ENCODE measurements at regions not wholly inside any gene's neighbourhood (a gene's known extent, or its start where the extent isn't known, plus 50 kb on each side); places are given as distances from the start of the nearest gene placed in this dataset.

DNA sequence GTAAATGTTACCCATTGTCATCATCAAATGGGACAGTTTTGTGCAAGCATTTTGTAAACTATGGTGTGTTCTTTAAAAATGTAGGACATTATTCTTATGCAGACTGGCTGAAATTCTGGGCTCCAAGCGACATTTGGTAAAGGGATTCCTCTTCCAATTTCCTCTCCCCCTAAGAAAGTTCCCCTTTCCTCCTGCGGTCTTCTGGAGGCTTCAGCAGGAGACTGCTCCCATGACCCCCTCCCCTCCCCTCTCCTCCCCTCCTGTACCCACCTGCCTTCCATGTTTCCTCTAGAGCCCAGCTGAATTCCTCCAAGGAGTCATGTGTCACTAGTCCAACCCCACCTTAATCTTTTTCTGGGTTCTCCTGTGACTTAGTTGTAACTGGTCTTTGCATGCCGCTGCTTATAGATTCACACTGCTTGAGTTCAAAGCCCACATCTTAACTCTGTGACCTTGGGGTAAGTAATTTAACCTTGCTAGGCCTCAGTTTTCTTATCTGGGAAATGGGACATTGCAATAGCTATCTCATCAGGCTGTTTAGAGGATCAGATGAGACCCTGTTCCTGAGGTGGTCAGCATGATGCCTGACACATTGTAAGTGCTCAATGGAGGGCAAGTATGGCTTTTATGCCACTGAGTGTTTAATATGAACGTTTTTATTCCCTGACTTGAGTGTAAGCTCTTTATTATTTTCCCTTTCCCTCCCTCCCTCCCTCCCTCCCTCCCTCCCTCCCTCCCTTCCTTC is 69.9 kb upstream of the WDR26 start:
- DNase-seq (ENCODE audit: low read depth in 2 of 2) = no peak

DNA sequence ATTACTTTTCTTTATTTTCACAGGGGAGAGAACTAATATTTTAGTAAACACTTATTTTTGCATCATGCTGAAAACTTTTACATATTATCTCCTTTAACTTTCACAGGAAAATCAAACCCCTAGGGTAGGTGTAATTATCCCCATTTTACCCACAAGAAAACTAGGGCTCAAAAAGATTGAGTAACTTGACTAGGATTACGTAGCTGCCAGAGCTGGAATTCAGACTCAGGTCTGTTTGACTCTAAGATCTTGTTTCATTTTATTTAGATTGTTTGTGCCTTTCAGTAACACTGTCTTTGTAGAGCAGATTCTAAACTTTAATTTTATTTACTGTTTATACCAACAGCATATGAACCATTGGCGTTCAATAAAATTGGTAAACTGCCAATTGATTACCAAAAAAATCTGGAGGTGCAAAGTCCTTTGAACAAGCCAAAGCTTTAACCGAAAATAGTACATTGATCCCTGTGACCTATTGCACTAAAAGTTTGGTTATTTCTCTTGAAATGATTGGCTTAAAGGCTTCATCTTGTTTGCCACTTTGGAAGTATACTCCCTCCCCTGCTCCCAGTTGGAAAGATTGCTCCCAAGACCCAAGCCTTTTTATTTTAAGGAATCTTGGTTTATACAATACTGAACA is 71.0 kb upstream of the WDR26 start:
- no peak for DNase-seq (ENCODE audit: low read depth in 2 of 2)

DNA sequence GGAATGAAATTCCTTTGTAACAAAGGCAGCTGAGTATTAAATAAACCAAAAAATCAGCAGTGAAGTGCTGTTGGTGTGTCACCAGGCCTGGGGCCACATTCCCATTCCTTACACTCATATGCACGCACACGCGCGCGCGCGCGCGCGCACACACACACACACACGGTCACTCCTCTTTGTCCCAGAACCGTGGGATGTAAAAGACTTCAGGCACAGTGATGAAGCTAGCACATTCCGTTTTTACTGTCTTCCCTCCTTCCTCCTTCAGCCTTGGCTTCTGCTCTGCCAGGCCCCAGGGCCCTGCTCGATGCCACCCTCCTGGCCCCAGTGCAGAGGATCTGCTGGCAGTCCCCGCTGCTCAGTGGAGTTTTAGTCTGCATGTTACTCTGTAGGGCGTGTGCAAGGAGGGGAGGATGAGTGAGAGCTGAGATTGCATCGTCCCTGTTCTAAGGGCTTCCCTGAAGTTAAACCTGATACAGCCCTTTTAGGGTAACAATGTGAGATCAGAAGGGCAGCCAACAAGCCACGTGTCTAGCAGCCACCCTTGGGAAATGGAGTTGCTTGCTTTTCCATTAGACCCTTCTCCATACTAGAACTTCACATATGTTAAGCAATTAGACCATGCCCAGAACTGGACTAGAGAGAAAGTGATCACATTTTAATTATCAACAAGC is 71.7 kb upstream of the WDR26 start:
- no peak for DNase-seq (ENCODE audit: low read depth in 2 of 2)

DNA sequence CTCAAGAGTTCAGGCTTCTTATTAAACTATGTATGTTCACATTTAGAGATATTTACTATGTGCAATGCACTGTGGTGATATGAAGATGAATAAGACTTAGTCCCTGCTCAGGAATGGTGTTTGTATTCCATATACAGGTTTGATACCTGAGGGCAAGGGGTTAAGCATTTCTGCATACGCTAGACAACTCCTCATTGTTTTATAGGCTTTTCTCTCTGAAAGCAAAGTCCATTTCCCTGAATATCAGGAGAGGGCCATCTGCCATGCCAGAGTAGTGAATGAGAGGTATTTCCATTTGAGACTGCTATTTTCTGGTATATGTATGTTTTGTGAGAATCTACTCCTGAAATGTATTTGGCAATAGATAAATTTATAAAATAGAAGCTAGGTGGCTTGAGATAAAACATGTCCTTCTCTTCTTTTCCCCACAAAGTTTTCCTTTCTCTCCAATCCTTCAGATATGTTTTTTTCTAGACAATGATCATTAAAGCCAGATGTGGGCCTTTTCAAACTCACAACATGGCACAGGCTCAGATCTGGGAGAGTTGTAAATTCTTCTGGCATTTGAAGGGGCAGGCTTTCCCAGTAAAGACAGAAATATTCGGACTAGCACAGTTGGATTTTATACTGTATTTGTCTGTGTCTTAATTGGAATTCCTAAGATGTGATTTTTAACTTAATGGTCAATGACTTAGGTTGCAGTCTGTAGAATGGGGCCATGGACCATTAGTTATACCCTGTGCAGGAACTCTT is 73.3 kb upstream of the WDR26 start:
- DNase-seq (ENCODE audit: low read depth in 2 of 2) = no peak

DNA sequence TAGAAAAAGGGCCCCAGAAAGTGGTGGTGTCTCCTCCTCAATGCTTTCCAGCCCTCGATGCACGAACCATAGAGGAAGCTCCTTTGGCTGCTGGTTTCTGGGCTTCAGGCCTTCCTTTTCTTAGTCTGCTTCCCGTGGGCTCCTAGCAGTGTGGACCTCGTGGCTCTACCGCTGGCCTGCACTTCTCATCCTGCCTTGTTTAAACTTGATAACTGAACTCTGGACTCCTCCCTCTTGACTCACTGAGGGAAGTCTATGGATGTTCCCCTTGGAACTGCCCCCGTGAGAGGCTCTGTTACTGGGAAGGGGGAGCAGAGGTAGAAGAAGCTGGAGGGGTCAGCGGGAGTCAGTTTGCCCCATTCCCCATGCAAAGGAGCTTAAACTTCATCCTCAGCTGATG is 75.3 kb upstream of the WDR26 start:
- DNase-seq (ENCODE audit: low read depth in 2 of 2) = no peak

DNA sequence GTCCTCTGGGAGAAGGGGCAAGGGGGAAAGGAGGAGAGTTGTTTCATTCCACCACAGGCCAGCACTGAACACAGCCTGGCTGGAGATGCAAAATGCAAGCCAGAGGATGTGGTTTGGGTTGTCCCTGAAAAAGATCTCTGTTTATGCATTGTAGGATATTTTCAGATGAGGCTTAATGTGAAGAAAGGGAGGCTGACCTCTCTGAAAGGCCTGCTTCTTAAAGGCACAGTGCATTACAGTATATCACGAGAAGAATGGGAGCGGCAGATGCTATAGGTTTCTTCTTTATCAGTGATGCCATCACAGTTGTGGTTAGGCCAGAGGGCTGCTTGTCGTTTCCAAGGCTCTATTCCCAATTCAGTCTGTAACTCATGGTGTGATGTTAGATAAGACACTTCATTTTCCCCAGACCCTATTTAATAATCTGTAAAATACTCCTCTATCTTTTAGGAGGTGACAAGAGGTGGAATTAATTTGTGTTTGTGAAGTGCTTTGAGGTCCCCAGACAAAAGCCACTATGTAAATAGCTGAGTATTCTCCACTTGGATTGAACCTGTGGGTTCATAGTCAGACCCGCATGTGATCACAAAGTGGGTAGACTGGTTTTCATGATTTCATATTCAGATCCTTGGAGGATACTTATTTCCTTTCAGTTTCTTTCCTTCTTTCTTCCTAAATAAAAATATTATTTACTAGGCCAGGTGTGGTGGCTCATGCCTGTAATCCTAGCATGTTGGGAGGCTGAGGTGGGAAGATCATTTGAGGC is 76.5 kb upstream of the WDR26 start:
- no peak for DNase-seq (ENCODE audit: low read depth in 2 of 2)

DNA sequence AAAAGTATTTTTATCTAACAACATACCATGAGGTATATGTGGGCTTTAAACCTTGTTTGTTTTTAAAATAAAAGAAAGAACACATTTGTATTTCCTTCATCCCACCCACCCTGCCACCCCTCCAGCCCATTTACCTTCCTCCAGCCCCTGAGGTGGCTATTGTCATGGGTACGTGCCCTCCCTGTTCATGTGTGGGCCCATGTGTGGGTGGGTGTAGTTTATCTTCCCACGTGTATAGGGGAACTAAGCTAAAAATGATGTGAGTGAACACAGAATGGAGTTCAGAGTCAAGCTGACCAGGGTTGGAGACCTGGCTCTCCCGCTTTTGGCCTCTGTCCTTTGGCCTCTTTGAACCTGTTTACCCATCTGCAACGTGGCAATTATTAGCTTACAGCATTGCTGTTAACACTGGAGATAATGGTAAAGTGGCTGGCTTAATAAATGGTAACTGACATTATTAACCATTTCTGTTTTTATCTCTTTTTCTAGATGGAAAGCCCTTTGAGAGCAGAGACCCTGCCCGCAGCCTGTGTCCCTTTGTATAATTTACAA is 78.1 kb upstream of the WDR26 start:
- no peak for DNase-seq (ENCODE audit: low read depth in 2 of 2)

DNA sequence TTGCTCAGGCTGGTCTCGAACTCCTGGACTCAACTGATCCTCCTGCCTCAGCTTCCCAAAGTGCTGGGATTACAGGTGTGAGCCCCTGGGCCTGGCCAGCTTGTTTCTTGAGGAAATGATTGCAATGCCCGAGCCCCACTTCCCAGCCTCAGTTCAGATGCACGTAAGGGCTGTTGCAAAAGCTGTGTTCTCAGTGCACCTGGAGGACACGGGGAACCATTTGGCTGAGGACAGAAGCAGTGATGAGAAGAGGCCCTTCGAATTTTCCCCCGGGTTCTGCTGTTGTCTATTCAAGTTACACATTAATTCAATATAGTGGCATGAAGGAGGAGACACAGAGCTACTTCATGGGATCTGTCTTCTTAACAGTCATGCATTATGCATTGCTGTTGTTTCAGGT is 78.8 kb upstream of the WDR26 start:
- no peak for DNase-seq (ENCODE audit: low read depth in 2 of 2)

DNA sequence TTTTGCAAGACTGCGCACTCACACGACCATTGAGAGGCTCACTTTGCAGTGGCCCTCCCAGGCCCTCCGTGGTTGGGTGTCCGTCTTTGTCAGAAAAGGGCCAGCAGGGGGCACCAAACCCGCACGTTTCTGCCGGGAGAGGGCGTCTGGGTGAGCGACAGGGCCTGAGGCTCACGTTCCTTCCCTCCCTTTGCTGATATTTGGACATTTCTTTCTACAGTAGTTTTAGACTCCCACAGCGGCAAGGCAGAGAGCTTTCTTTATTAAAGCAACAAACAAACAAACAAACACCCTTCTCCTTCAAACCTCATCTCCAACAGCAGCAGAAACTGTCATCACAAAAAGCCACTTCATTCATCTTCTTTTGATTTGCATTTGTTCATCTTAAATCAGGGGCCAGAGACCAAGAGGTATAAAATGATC is 79.2 kb upstream of the WDR26 start:
- DNase-seq (ENCODE audit: low read depth in 2 of 2) = peak; percentile 77 to 84

DNA sequence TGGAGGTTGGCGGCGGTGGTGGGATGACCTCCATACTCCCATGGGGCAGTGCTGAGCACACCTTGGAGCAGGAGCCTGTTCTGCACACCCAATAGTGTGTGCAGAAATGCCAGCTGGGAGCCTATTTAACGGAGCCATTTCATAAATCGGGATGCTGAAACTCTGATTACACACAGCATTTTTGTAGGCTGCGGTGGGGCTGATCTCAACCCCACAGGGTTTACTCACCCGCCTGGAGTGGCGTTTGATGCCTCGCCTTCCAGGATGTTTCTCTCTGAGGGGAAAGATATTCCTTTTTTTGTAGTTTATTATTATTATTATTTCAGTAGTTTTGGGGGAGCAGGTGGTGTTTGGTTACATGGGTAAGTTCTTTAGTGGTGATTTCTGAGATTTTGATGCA is 82.6 kb upstream of the WDR26 start:
- DNase-seq (ENCODE audit: low read depth in 2 of 2) = no peak

DNA sequence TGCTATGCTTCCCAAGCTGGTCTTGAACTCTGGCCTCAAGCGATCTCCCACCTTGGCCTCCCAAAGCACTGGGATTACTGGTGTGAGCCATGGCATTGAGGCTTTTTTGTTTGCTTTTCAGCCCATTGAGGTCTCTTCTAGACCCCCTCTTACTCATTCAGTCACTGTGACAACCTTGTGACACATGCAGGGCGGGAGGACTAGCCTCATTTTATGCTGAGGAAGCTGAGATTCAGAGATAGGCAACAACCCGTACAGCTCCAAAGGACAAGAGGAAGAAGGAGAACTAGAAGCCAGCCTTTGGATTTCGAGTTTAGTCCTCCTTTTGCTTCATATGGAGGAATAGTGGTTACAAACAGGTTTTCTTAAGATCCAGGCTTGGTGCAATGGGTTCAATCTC is 83.9 kb upstream of the WDR26 start:
- DNase-seq (ENCODE audit: low read depth in 2 of 2) = no peak

DNA sequence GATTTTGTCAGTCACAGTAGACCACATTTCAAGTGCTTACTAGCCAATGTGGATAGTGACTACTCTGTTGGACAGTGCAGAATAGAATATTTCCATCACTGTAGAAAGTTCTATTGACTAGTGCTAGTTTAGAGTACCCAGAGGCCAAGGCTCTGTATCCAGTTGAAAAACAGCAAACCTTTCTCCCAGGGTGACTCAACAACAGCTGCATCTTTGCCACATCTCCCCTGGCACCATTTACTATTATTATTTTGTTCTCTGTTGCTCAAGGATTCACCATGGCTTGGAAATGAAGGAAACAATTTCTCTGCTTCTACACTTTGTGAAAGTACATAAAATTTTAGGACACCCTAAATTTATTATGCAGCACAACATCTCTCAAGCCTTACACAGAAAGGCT is 85.3 kb upstream of the WDR26 start:
- no peak for DNase-seq (ENCODE audit: low read depth in 2 of 2)

DNA sequence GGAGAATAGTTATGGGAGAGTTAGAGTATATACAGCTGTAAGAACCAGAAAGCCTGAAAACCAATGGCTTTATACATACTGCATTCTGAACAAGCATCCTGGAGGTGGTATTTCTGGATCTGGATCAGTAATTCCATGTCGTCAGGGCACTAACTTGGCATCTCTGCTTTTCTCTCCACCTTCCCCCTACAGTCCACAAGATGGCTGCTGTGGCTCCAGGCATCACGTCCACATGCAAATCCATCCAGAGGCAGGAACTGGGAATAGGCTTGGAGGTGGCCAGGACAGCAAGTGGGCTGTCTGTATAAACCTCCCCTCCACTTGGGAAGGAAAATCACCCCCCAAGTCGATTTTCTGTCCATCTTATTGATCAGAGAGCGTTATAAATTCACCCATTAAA is 86.2 kb upstream of the WDR26 start:
- no peak for DNase-seq (ENCODE audit: low read depth in 2 of 2)

DNA sequence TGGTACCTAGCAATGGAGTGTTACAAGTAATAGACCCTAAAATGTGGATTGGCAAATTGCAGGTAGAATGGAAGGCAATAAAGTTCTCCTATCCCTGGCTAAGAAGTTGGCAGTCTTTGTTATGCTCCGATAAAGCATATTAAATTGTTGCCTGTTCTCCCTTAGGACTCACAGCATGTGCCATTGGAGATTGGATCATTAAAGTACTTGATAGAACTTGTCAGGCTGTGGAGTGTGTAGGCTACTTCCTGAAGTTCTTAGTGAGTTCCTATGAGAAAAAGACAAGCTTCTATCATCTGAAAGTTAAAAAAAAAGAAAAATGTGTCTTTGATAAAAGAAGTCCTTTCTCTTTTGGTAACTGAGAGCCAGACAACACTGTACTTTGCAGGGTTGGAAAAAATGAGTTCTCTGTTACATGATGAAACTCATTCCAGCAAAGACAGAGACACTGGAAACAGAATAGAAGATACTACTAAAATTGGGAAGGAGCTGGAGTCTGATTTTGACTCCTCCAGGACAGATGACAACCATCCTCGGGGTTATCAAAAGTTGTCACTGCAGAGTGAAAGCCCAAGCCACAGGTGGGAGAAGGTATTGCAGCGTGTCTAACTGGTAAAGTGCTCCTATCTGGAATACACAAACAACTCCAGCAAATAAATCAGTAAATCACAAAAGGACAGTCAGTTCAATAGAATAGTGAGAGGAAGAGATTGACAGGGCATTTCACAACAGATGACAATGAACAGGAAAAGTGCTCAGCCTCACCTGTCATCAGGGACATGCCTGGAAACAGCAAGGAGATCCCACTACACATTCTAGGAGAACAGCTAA is 87.5 kb upstream of the WDR26 start:
- no peak for DNase-seq (ENCODE audit: low read depth in 2 of 2)

DNA sequence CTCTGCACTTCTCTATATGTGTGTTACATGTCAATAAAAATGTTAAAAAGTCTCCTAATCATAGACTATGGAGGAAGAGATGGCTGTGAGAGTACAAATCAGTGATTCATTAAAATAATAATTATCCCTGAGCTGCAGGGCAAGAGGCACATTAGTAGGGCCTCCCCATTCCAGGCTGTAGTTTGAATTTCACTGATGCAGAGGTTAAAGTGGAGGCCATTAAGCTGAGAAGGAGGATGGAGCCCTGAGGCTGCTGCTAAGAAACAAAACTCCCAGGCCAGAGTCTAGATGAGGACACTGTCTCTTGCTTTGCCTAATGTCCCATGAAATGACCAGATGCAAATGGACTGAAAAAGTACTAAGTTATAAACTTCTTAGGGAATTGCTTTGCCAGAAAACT is 89.1 kb upstream of the WDR26 start:
- DNase-seq (ENCODE audit: low read depth in 2 of 2) = no peak

DNA sequence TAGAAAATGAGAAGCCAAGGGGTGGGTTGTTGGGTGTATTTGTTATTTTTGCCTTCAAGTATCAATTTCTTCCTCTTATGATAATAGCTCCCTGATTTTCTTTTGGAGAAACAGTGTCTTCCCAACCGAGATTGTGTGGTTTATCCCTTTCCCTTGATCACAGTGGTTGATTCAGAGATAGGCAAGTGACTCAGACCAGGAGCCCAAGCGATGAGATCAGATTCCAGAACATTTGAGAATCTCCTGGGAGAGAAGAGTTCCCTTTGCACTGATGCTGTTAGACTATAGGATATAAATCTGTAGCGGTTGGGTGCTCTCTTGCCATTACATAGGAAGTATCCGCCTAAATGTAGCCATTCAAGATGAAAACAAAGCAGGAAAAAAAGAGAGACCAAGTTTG is 90.1 kb upstream of the WDR26 start:
- DNase-seq (ENCODE audit: low read depth in 2 of 2) = peak in 1 of 2 donors; percentile 32

DNA sequence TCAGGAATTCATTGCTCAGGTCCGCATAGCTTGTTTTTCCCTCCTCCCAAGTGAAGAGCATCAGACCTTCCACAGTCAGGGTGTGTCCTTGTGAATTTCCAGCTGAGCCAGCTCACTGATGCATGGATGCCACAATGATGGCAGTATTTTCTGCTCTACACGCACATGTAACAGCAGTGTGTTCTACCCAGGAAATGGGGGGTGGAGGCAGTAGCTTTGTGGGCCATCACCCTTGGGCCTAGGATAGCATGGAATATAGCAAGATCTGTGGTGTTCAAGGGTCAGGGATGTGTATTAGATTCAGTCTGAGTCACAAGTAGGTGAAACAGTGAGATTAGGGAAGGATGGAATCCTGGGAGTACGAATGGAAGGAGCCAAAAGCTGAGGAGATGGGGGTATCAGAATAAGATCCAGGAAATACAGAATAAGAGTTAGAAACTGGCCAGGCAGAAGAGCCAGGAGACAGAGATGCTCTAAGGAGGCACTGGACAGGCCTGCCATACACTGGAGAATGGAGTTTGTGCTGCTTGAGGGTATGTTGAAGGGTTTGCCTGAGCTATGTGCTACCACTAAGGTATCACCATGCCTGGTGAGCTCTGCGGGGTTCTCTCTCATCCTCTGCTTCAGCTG is 90.6 kb upstream of the CNIH3 start:
- DNase-seq (ENCODE audit: low read depth in 2 of 2) = no peak

DNA sequence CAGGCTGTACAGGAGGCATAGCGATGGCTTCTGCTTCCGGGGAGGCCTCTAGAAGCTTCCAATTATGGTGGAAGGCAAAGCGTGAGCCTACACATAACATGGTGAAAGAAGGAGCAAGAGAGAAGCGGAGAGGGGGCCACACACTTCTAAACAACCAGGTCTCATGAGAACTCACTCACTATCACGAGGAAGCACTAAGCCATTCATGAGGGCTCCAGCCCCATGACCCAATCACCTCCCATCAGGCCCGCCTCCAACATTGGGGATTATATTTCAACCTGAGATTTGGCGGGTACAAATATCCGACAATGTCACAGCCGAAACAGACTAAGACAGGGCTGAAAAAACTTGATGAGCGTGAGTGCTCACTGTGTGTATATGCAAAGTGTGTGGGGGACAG is 89.3 kb upstream of the CNIH3 start:
- DNase-seq (ENCODE audit: low read depth in 2 of 2) = no peak

DNA sequence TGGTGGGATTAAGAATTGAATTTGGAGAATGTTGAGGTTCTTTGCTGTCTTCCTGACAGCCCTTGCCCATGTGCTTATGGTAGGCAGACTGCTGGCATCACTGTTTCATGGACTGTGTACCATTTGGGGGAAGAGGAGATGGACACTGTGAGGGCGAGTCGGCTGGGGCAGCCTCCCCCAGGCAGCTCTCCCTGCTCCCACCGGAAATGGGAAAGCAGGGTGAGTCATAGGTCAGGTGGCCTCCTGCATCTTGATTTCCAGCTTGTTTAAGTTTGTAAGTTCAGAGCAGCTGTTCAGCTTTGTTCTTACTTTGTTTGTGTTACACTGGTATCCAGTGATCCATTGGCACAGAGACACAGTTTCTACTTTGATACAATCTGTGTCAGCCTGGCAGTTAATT is 87.2 kb upstream of the CNIH3 start:
- peak; percentile 25 to 89 for DNase-seq (ENCODE audit: low read depth in 2 of 2)

DNA sequence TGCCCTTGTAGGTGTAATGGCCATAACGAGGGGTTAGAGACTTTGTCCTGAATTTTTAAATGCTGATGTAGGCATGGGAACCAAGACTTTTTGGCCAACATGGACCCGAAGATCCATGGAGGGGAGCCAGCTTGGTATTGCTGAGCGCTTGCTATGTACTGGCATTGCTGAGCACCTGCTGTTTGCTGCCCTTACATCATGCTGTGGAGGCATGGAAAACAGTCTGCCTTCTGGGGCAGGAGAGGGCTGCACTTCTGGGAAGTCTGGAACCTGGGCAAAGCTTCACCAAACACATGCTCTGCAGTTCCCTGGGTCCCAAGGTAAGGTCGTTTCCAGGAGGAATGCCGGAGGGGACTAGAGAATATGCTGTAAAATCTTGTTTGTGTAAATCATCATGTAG is 86.3 kb upstream of the CNIH3 start:
- DNase-seq (ENCODE audit: low read depth in 2 of 2) = no peak

All from lung microvascular endothelial cell (primary cell).